SK-N-SH (cell line): ENCODE measurements at regions not wholly inside any gene's neighbourhood (a gene's known extent, or its start where the extent isn't known, plus 50 kb on each side); places are given as distances from the start of the nearest gene placed in this dataset.

ENCODE experiments used
- CTCF ChIA-PET: fragments of 300-600, 350-600 bp; formaldehyde crosslinking; extraction: SDS; loops from one replicate; lab custom pipeline; 2021; lab: Yijun Ruan, JAX
- POLR2A ChIA-PET: fragments of 350-600 bp; sonication (Branson Sonifier 250); formaldehyde crosslinking; extraction: SDS; loops from one replicate; lab custom pipeline; 2020; ENCODE audit warnings: antibody characterized with exemption, inconsistent platforms; lab: Yijun Ruan, JAX
- DNase-seq: peaks from one replicate; pipeline ENCODE4 v3.0.0; 2012
- H2AFZ ChIP-seq: fragments of 200-600 bp; sonication (generic); 2 replicates; pipeline ENCODE4 v1.8.1; 2016; ENCODE audit warnings: antibody characterized with exemption, mild to moderate bottlenecking, low read depth
- H3F3A ChIP-seq: fragments of 200-600 bp; sonication (generic); replicated peaks from 2 replicates; pipeline ENCODE3; 2016; ENCODE audit warnings: antibody characterized with exemption, mild to moderate bottlenecking; ENCODE audit not compliant: insufficient read depth
- H3K27ac ChIP-seq, 2 experiments: fragments of 200-500 bp in 1 of 2; fragments of 200-600 bp in 1 of 2; sonication (Bioruptor generic) in 1 of 2; sonication (generic), shearing (Covaris generic) in 1 of 2; 2 replicates each; pipeline versions ENCODE4 v1.5.1 to v1.6.1; 2014 to 2016; ENCODE audit warnings: low read depth in 2 of 2, inconsistent platforms in 1 of 2, low read length in 1 of 2, mild to moderate bottlenecking in 1 of 2, mixed read lengths in 1 of 2
- H3K27me3 ChIP-seq: fragments of 200-600 bp; sonication (generic), shearing (Covaris generic); 2 replicates; pipeline ENCODE4 v1.6.1; 2016; ENCODE audit warnings: mixed run types; ENCODE audit not compliant: insufficient read depth
- H3K36me3 ChIP-seq, 2 experiments: fragments of 200-500 bp in 1 of 2; fragments of 200-600 bp in 1 of 2; sonication (Bioruptor generic) in 1 of 2; sonication (generic) in 1 of 2; replicated peaks in 1 of 2; 2 replicates each; pipeline versions ENCODE3 to v1.5.1; 2014 to 2016; ENCODE audit warnings: low read length in 1 of 2, mild to moderate bottlenecking in 1 of 2; ENCODE audit not compliant: insufficient read depth in 2 of 2, control insufficient read depth in 1 of 2
- H3K4me1 ChIP-seq, 2 experiments: fragments of 200-500 bp in 1 of 2; fragments of 200-600 bp in 1 of 2; sonication (Bioruptor generic) in 1 of 2; sonication (generic), shearing (Covaris generic) in 1 of 2; 2 replicates each; pipeline versions ENCODE4 v1.5.1 to v1.6.1; 2014 to 2016; ENCODE audit warnings: low read depth in 1 of 2, low read length in 1 of 2, mixed run types in 1 of 2; ENCODE audit not compliant: insufficient read depth in 2 of 2, control insufficient read depth in 1 of 2
- H3K4me2 ChIP-seq: fragments of 200-600 bp; sonication (generic), shearing (Covaris generic); 2 replicates; pipeline ENCODE4 v1.6.1; 2017; ENCODE audit warnings: mixed run types
- H3K4me3 ChIP-seq, 2 experiments: fragments of 200-500 bp in 1 of 2; fragments of 200-600 bp in 1 of 2; sonication (Bioruptor generic) in 1 of 2; sonication (generic), shearing (Covaris generic) in 1 of 2; 2 replicates each; pipeline versions ENCODE4 v1.5.1 to v1.8.1; 2014 to 2016; ENCODE audit warnings: low read depth in 2 of 2, inconsistent platforms in 1 of 2, low read length in 1 of 2, mild to moderate bottlenecking in 1 of 2, mixed read lengths in 1 of 2, moderate library complexity in 1 of 2
- H3K79me2 ChIP-seq: fragments of 200-600 bp; sonication (generic); 2 replicates; pipeline ENCODE4 v1.8.1; 2017; ENCODE audit warnings: mild to moderate bottlenecking; ENCODE audit not compliant: insufficient read depth
- H3K9ac ChIP-seq: fragments of 200-600 bp; sonication (generic); 2 replicates; pipeline ENCODE4 v1.6.1; 2017; ENCODE audit warnings: mixed run types
- H3K9me2 ChIP-seq: fragments of 200-600 bp; sonication (generic); 2 replicates; pipeline ENCODE4 v1.6.1; 2017; ENCODE audit warnings: mixed run types
- H3K9me3 ChIP-seq: fragments of 200-600 bp; sonication (generic); 2 replicates; pipeline ENCODE4 v1.6.1; 2017; ENCODE audit warnings: mixed run types, mild to moderate bottlenecking, moderate library complexity
- H4K20me1 ChIP-seq: fragments of 200-600 bp; sonication (generic); 2 replicates; pipeline ENCODE4 v1.6.1; 2017; ENCODE audit warnings: mild to moderate bottlenecking, mixed run types; ENCODE audit not compliant: insufficient read depth
- ELF1 ChIP-seq: IDR thresholded peaks from 2 replicates; pipeline ENCODE4 v1.4.0; 2012
- EP300 ChIP-seq, 2 experiments: IDR thresholded peaks; 2 replicates each; pipeline versions ENCODE4 v1.4.0 to v1.6.1; 2012; ENCODE audit warnings: borderline replicate concordance in 1 of 2, low read depth in 1 of 2, low read length in 1 of 2
- EZH2phosphoT487 ChIP-seq: fragments of 200-600 bp; sonication (generic); IDR thresholded peaks from 2 replicates; pipeline ENCODE4 v1.6.1; 2017; ENCODE audit warnings: low read depth, mixed run types, mild to moderate bottlenecking, antibody characterized with exemption, moderate library complexity, borderline replicate concordance
- GABPA ChIP-seq: IDR thresholded peaks from 2 replicates; pipeline ENCODE4 v1.4.0; 2012; ENCODE audit warnings: low read depth, mild to moderate bottlenecking
- GATA2 ChIP-seq: sonication (generic); formaldehyde crosslinking; IDR thresholded peaks from 2 replicates; pipeline ENCODE4 v1.5.0; 2020; ENCODE audit warnings: mild to moderate bottlenecking, missing genetic modification reagents
- MXI1 ChIP-seq: IDR thresholded peaks from 2 replicates; pipeline ENCODE4 v1.6.1; 2012; ENCODE audit warnings: mild to moderate bottlenecking, low read depth, low read length, improper control_type of control experiment
- NFIC ChIP-seq: IDR thresholded peaks from 2 replicates; pipeline ENCODE4 v1.4.0; 2012; ENCODE audit warnings: borderline replicate concordance
- POLR2AphosphoS5 ChIP-seq: IDR thresholded peaks from 2 replicates; pipeline ENCODE4 v1.6.1; 2012; ENCODE audit warnings: low read depth, low read length
- RCOR1 ChIP-seq: fragments of 150-350 bp; IDR thresholded peaks from 2 replicates; pipeline ENCODE4 v1.6.1; 2017; ENCODE audit warnings: antibody characterized with exemption, low read length
- RFX5 ChIP-seq: IDR thresholded peaks from 2 replicates; pipeline ENCODE4 v1.6.1; 2012; ENCODE audit warnings: mild to moderate bottlenecking, improper control_type of control experiment, low read length
- TEAD4 ChIP-seq: IDR thresholded peaks from 2 replicates; pipeline ENCODE4 v1.4.0; 2012; ENCODE audit warnings: mild to moderate bottlenecking, borderline replicate concordance; ENCODE audit not compliant: insufficient read depth
- YY1 ChIP-seq: IDR thresholded peaks from 2 replicates; pipeline ENCODE4 v1.4.0; 2012; ENCODE audit warnings: low read depth, mild to moderate bottlenecking
- WGBS: methylation state at CpG from one replicate; pipeline ENCODE4 v1.1.6; 2017; ENCODE audit warnings: low lambda C conversion rate; 5-methylcytosine and 5-hydroxymethylcytosine counted together
- TF ChIP-seq, protein P1 (sequence below): fragments of 150-350 bp; IDR thresholded peaks from 2 replicates; pipeline ENCODE4 v1.6.1; 2016; ENCODE audit warnings: mild to moderate bottlenecking, low read depth, low read length
- TF ChIP-seq, protein P2 (sequence below): fragments of 200-600 bp; sonication (generic); IDR thresholded peaks from 2 replicates; pipeline ENCODE4 v1.6.1; 2017; ENCODE audit warnings: antibody characterized with exemption, mild to moderate bottlenecking, moderate library complexity
- TF ChIP-seq, protein P3 (sequence below): fragments of 150-350 bp; IDR thresholded peaks from 2 replicates; pipeline ENCODE4 v1.6.1; 2017; ENCODE audit warnings: antibody characterized with exemption, low read length, low read depth, borderline replicate concordance
- TF ChIP-seq, protein P4 (sequence below): IDR thresholded peaks from 2 replicates; pipeline ENCODE4 v1.4.0; 2012; ENCODE audit warnings: low read depth, borderline replicate concordance

DNA sequence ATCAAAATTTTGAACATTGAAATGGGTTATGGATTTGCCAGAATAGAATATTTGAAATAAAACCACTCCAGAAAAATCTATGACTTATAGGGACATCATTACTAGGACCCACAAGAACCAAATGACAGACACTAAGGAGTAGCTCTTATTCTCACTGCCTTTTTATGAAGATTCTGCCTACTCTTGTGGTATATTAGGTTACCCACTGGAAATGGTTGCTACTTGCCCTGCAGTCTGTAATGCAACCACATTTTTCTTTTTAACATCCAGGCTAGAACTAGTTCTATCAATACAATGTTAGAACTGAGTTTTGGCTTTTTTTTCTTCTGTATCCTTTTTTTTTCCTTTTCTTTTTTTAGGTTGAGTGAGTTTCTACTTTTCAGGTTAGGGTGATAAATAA, 158.9 kb downstream of the PPP1R2C start (continued):
- TF ChIP-seq, protein P1, sequence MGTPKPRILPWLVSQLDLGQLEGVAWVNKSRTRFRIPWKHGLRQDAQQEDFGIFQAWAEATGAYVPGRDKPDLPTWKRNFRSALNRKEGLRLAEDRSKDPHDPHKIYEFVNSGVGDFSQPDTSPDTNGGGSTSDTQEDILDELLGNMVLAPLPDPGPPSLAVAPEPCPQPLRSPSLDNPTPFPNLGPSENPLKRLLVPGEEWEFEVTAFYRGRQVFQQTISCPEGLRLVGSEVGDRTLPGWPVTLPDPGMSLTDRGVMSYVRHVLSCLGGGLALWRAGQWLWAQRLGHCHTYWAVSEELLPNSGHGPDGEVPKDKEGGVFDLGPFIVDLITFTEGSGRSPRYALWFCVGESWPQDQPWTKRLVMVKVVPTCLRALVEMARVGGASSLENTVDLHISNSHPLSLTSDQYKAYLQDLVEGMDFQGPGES: no peak
- TF ChIP-seq ELF1: no peak
- no peak for TF ChIP-seq YY1
- TF ChIP-seq, all 33 proteins: peak for 0

- ChIA-PET CTCF (no interaction called here), POLR2A (no interaction called here)
- H3K4me1 ChIP-seq: no peaks in the 10 kb centered on the region
- H3K4me3 ChIP-seq: no peak overlapping the region
- H3K4me2 ChIP-seq: no peak overlapping the region
- no peak overlapping the region for H3K27ac ChIP-seq
- no peak for DNase-seq
- H4K20me1 ChIP-seq: no peaks in the 10 kb centered on the region
- no peaks in the 10 kb centered on the region for H3K27me3 ChIP-seq
- H3F3A ChIP-seq: no peaks in the 10 kb centered on the region
- no peaks in the 10 kb centered on the region for H3K79me2 ChIP-seq
- 2% methylated on average over 2 of the region's 2 CpGs for WGBS
- no peaks in the 10 kb centered on the region for H3K9me2 ChIP-seq
- TF ChIP-seq RCOR1 (no peak), TEAD4 (no peak), POLR2AphosphoS5 (no peak), NFIC (no peak), GABPA (no peak), YY1 (no peak), MXI1 (no peak), GATA2 (CRISPR knock-in tag) (no peak), RFX5 (no peak), EZH2phosphoT487 (no peak), EP300 (IDR thresholded peaks at IDR 0.05; ENCODE audit: borderline replicate concordance in 1 of 2, low read depth in 1 of 2, low read length in 1 of 2) (no peak)
- TF ChIP-seq, protein P2, sequence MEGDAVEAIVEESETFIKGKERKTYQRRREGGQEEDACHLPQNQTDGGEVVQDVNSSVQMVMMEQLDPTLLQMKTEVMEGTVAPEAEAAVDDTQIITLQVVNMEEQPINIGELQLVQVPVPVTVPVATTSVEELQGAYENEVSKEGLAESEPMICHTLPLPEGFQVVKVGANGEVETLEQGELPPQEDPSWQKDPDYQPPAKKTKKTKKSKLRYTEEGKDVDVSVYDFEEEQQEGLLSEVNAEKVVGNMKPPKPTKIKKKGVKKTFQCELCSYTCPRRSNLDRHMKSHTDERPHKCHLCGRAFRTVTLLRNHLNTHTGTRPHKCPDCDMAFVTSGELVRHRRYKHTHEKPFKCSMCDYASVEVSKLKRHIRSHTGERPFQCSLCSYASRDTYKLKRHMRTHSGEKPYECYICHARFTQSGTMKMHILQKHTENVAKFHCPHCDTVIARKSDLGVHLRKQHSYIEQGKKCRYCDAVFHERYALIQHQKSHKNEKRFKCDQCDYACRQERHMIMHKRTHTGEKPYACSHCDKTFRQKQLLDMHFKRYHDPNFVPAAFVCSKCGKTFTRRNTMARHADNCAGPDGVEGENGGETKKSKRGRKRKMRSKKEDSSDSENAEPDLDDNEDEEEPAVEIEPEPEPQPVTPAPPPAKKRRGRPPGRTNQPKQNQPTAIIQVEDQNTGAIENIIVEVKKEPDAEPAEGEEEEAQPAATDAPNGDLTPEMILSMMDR: no peak
- TF ChIP-seq, protein P3, sequence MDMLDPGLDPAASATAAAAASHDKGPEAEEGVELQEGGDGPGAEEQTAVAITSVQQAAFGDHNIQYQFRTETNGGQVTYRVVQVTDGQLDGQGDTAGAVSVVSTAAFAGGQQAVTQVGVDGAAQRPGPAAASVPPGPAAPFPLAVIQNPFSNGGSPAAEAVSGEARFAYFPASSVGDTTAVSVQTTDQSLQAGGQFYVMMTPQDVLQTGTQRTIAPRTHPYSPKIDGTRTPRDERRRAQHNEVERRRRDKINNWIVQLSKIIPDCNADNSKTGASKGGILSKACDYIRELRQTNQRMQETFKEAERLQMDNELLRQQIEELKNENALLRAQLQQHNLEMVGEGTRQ: no peak
- TF ChIP-seq, protein P1: no peak
- TF ChIP-seq, protein P4, sequence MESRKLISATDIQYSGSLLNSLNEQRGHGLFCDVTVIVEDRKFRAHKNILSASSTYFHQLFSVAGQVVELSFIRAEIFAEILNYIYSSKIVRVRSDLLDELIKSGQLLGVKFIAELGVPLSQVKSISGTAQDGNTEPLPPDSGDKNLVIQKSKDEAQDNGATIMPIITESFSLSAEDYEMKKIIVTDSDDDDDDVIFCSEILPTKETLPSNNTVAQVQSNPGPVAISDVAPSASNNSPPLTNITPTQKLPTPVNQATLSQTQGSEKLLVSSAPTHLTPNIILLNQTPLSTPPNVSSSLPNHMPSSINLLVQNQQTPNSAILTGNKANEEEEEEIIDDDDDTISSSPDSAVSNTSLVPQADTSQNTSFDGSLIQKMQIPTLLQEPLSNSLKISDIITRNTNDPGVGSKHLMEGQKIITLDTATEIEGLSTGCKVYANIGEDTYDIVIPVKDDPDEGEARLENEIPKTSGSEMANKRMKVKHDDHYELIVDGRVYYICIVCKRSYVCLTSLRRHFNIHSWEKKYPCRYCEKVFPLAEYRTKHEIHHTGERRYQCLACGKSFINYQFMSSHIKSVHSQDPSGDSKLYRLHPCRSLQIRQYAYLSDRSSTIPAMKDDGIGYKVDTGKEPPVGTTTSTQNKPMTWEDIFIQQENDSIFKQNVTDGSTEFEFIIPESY: no peak
- H3K9ac ChIP-seq: no peak overlapping the region
- no peak overlapping the region for H2AFZ ChIP-seq
- no peaks in the 10 kb centered on the region for H3K9me3 ChIP-seq
- no peaks in the 10 kb centered on the region for H3K36me3 ChIP-seq
Measured at GRCh38 chrX:42616981-42617380, 161.0 kb downstream of the PPP1R2C start.
